Neural cell (in vitro differentiated cells): ENCODE measurements at regions not wholly inside any gene's neighbourhood (a gene's known extent, or its start where the extent isn't known, plus 50 kb on each side); places are given as distances from the start of the nearest gene placed in this dataset.

Experiments used
- H2AFZ ChIP-seq: fragments of 200-600, 300-800 bp; sonication (generic), shearing (Covaris generic); 2 replicates; pipeline ENCODE4 v1.6.0; 2014; ENCODE audit warnings: low read depth, mild to moderate bottlenecking, antibody characterized with exemption, low read length, moderate library complexity
- H3F3A ChIP-seq: fragments of 200-600 bp; shearing (Covaris generic); 2 replicates; pipeline ENCODE4 v1.6.1; 2016; ENCODE audit warnings: mild to moderate bottlenecking, moderate library complexity, mixed read lengths, antibody characterized with exemption, low read length; ENCODE audit not compliant: insufficient read depth, poor library complexity, severe bottlenecking
- H3K27ac ChIP-seq: fragments of 200-600, 300-800 bp; sonication (generic), shearing (Covaris generic); 2 replicates; pipeline ENCODE4 v1.5.1; 2014; ENCODE audit warnings: mild to moderate bottlenecking, low read length, moderate library complexity
- H3K27me3 ChIP-seq: fragments of 300-800, 200-600 bp; sonication (generic), shearing (Covaris generic); 2 replicates; pipeline ENCODE4 v1.6.0; 2014; ENCODE audit warnings: mild to moderate bottlenecking, low read depth, low read length, moderate library complexity; ENCODE audit not compliant: insufficient read depth
- H3K36me3 ChIP-seq: fragments of 300-800, 200-600 bp; sonication (generic), shearing (Covaris generic); 2 replicates; pipeline ENCODE4 v1.5.1; 2014; ENCODE audit warnings: mild to moderate bottlenecking, antibody characterized with exemption, low read length, moderate library complexity; ENCODE audit not compliant: insufficient read depth
- H3K4me2 ChIP-seq: fragments of 300-800, 200-600 bp; sonication (generic), shearing (Covaris generic); 2 replicates; pipeline ENCODE4 v1.6.0; 2014; ENCODE audit warnings: mild to moderate bottlenecking, low read length
- H3K4me3 ChIP-seq: fragments of 300-800, 200-600 bp; sonication (generic), shearing (Covaris generic); 2 replicates; pipeline ENCODE4 v1.5.1; 2014; ENCODE audit warnings: mild to moderate bottlenecking, low read length, moderate library complexity
- H3K79me2 ChIP-seq: fragments of 200-600 bp; shearing (Covaris generic); replicated peaks from 2 replicates; pipeline ENCODE4 v1.6.0; 2014; ENCODE audit warnings: mild to moderate bottlenecking, low read length, moderate library complexity; ENCODE audit not compliant: insufficient read depth
- H3K9ac ChIP-seq: fragments of 300-800, 200-600 bp; sonication (generic), shearing (Covaris generic); 2 replicates; pipeline ENCODE4 v1.6.1; 2016; ENCODE audit warnings: mild to moderate bottlenecking, low read length, mixed read lengths
- H3K9me2 ChIP-seq: fragments of 200-600 bp; shearing (Covaris generic); 2 replicates; pipeline ENCODE4 v1.6.1; 2016; ENCODE audit warnings: mild to moderate bottlenecking, low read length, mixed read lengths; ENCODE audit not compliant: insufficient read depth
- H3K9me3 ChIP-seq: fragments of 200-600, 300-800 bp; sonication (generic), shearing (Covaris generic); 2 replicates; pipeline ENCODE4 v1.6.1; 2016; ENCODE audit warnings: mild to moderate bottlenecking, mixed run types, low read length, moderate library complexity, mixed read lengths
- H4K20me1 ChIP-seq: fragments of 200-600 bp; shearing (Covaris generic); 2 replicates; pipeline ENCODE4 v1.6.1; 2016; ENCODE audit warnings: mild to moderate bottlenecking, mixed run types; ENCODE audit not compliant: insufficient read depth
- EP300 ChIP-seq: fragments of 450-650 bp; conservative IDR thresholded peaks from 2 replicates; pipeline ENCODE4 v1.6.1; 2014; ENCODE audit warnings: antibody characterized with exemption, mild to moderate bottlenecking, moderate library complexity; ENCODE audit not compliant: poor library complexity, severe bottlenecking
- EZH2 ChIP-seq: fragments of 200-600, 300-800 bp; shearing (Covaris generic), sonication (generic); IDR thresholded peaks from 2 replicates; pipeline ENCODE4 v1.6.1; 2014; ENCODE audit warnings: antibody characterized with exemption, low read length, borderline replicate concordance, mild to moderate bottlenecking; ENCODE audit not compliant: insufficient read depth, poor library complexity, severe bottlenecking
- MXI1 ChIP-seq: fragments of 450-650 bp; conservative IDR thresholded peaks from 2 replicates; pipeline ENCODE4 v1.6.1; 2014; ENCODE audit warnings: antibody characterized with exemption, mild to moderate bottlenecking; ENCODE audit not compliant: poor library complexity, severe bottlenecking
- POLR2AphosphoS5 ChIP-seq: IDR thresholded peaks from 2 replicates; pipeline ENCODE4 v1.6.1; 2012
- RAD21 ChIP-seq: fragments of 450-650 bp; conservative IDR thresholded peaks from 2 replicates; pipeline ENCODE4 v1.6.1; 2014; ENCODE audit warnings: antibody characterized with exemption, mild to moderate bottlenecking, moderate library complexity
- SMC3 ChIP-seq: fragments of 450-650 bp; conservative IDR thresholded peaks from 2 replicates; pipeline ENCODE4 v1.6.1; 2014; ENCODE audit warnings: antibody characterized with exemption, mild to moderate bottlenecking, moderate library complexity; ENCODE audit not compliant: poor library complexity
- TAF1 ChIP-seq: IDR thresholded peaks from 2 replicates; pipeline ENCODE4 v1.6.1; 2012; ENCODE audit warnings: low read depth
- TF ChIP-seq, protein P1 (sequence below): IDR thresholded peaks from 2 replicates; pipeline ENCODE4 v1.6.1; 2012; ENCODE audit warnings: borderline replicate concordance
- TF ChIP-seq, protein P2 (sequence below): fragments of 450-650 bp; IDR thresholded peaks from 2 replicates; pipeline ENCODE4 v1.5.1; 2014; ENCODE audit warnings: antibody characterized with exemption, mild to moderate bottlenecking, moderate library complexity; ENCODE audit not compliant: poor library complexity, severe bottlenecking

GRCh38 chr4:96703265-96703664 lies 863.4 kb downstream of the PDHA2 start:
- no peaks in the 10 kb centered on the region for H3K9me3 ChIP-seq
- no peak for TF ChIP-seq RAD21
- TF ChIP-seq EZH2 = no peak
- no peak for TF ChIP-seq SMC3
- TF ChIP-seq POLR2AphosphoS5 = no peak
- TF ChIP-seq MXI1 = no peak
- TF ChIP-seq, protein P1, sequence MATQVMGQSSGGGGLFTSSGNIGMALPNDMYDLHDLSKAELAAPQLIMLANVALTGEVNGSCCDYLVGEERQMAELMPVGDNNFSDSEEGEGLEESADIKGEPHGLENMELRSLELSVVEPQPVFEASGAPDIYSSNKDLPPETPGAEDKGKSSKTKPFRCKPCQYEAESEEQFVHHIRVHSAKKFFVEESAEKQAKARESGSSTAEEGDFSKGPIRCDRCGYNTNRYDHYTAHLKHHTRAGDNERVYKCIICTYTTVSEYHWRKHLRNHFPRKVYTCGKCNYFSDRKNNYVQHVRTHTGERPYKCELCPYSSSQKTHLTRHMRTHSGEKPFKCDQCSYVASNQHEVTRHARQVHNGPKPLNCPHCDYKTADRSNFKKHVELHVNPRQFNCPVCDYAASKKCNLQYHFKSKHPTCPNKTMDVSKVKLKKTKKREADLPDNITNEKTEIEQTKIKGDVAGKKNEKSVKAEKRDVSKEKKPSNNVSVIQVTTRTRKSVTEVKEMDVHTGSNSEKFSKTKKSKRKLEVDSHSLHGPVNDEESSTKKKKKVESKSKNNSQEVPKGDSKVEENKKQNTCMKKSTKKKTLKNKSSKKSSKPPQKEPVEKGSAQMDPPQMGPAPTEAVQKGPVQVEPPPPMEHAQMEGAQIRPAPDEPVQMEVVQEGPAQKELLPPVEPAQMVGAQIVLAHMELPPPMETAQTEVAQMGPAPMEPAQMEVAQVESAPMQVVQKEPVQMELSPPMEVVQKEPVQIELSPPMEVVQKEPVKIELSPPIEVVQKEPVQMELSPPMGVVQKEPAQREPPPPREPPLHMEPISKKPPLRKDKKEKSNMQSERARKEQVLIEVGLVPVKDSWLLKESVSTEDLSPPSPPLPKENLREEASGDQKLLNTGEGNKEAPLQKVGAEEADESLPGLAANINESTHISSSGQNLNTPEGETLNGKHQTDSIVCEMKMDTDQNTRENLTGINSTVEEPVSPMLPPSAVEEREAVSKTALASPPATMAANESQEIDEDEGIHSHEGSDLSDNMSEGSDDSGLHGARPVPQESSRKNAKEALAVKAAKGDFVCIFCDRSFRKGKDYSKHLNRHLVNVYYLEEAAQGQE = no peak
- TF ChIP-seq, protein P2, sequence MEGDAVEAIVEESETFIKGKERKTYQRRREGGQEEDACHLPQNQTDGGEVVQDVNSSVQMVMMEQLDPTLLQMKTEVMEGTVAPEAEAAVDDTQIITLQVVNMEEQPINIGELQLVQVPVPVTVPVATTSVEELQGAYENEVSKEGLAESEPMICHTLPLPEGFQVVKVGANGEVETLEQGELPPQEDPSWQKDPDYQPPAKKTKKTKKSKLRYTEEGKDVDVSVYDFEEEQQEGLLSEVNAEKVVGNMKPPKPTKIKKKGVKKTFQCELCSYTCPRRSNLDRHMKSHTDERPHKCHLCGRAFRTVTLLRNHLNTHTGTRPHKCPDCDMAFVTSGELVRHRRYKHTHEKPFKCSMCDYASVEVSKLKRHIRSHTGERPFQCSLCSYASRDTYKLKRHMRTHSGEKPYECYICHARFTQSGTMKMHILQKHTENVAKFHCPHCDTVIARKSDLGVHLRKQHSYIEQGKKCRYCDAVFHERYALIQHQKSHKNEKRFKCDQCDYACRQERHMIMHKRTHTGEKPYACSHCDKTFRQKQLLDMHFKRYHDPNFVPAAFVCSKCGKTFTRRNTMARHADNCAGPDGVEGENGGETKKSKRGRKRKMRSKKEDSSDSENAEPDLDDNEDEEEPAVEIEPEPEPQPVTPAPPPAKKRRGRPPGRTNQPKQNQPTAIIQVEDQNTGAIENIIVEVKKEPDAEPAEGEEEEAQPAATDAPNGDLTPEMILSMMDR = no peak
- TF ChIP-seq TAF1 = no peak
- no peak for TF ChIP-seq EP300
- H3K27ac ChIP-seq = no peak overlapping the region
- no peak overlapping the region for H3K9ac ChIP-seq
- H3K4me2 ChIP-seq = no peak overlapping the region
- no peaks in the 10 kb centered on the region for H3K36me3 ChIP-seq
- H3K9me2 ChIP-seq = no peaks in the 10 kb centered on the region
- H3K4me3 ChIP-seq = no peak overlapping the region
- no peak overlapping the region for H2AFZ ChIP-seq
- no peaks in the 10 kb centered on the region for H3K27me3 ChIP-seq
- H3K79me2 ChIP-seq = no peaks in the 10 kb centered on the region
- H3F3A ChIP-seq = no peaks in the 10 kb centered on the region
- no peaks in the 10 kb centered on the region for H4K20me1 ChIP-seq

DNA sequence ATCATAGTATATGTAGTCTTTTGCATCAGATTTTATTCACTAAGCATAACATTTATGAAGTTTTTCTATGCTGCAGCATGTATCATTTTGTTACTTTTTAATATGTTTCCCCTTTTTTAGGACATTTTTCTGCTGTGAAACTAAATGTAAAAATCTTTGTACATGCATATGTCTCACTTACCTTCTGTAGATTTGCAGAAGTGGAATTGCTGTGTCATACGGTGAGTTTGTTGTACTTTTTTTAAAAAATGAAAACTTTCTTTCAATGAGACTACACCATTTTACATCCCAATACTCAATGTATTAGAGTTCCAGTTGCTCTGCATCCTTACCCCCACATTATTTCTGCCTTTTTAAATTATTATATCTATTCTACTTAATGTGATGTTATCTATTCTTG lies 868.9 kb downstream of the PDHA2 start:
- no peaks in the 10 kb centered on the region for H3K9me3 ChIP-seq
- H3K36me3 ChIP-seq = no peaks in the 10 kb centered on the region
- H4K20me1 ChIP-seq = no peaks in the 10 kb centered on the region
- H3K9ac ChIP-seq = no peak overlapping the region
- no peaks in the 10 kb centered on the region for H3K9me2 ChIP-seq
- H3K79me2 ChIP-seq = no peaks in the 10 kb centered on the region
- H3K27me3 ChIP-seq = no peaks in the 10 kb centered on the region
- TF ChIP-seq EZH2 (no peak), TAF1 (no peak), MXI1 (no peak), RAD21 (no peak), POLR2AphosphoS5 (no peak), SMC3 (no peak), EP300 (no peak)
- TF ChIP-seq, protein P2 = no peak
- TF ChIP-seq, protein P1 = no peak
- H3K4me3 ChIP-seq = no peak overlapping the region
- no peak overlapping the region for H3K27ac ChIP-seq
- no peak overlapping the region for H2AFZ ChIP-seq
- no peaks in the 10 kb centered on the region for H3F3A ChIP-seq
- H3K4me2 ChIP-seq = no peak overlapping the region
